ENCODE measurements at regions not wholly inside any gene's neighbourhood (a gene's known extent, or its start where the extent isn't known, plus 50 kb on each side); places are given as distances from the start of the nearest gene placed in this dataset.
"Not testable (repeated sequence)": the region's sequence is repeated elsewhere in the genome, so short reads cannot be mapped to it uniquely, and the experiment has no call there.

DNA sequence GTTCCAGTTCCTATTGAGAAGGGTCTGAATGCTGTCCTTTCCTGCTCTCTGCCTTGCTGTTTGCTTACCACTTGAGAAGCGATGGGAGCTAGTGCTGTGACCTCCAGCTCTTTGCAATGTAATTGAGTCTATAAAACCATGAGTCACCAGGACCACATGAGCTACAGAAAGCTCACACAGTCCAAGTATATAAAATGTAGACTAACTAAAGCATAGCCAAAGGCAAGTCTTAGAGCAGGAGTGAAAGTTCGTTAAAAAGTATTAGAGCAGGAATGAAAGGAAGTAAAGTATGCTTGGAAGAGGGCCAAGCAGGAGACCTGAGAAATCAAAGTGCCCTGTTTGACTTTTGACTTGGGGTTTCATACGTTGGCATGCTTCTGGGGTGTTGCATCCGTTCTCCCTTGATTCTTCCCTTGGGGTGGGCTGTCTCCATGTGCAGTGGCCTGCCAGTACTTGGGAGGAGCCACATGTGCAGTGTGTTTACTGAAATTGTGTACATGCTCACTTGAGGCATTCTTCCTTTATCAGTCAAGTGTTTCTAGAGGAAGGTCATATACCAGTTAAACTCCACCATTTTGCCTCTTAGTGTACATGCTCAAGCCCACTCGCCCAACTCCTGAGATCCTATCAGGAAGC, 71.3 kb upstream of the KIT start:
- no peak for DNase-seq (ENCODE audit: low spot score)
- TF ChIP-seq, protein P1, sequence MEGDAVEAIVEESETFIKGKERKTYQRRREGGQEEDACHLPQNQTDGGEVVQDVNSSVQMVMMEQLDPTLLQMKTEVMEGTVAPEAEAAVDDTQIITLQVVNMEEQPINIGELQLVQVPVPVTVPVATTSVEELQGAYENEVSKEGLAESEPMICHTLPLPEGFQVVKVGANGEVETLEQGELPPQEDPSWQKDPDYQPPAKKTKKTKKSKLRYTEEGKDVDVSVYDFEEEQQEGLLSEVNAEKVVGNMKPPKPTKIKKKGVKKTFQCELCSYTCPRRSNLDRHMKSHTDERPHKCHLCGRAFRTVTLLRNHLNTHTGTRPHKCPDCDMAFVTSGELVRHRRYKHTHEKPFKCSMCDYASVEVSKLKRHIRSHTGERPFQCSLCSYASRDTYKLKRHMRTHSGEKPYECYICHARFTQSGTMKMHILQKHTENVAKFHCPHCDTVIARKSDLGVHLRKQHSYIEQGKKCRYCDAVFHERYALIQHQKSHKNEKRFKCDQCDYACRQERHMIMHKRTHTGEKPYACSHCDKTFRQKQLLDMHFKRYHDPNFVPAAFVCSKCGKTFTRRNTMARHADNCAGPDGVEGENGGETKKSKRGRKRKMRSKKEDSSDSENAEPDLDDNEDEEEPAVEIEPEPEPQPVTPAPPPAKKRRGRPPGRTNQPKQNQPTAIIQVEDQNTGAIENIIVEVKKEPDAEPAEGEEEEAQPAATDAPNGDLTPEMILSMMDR (IDR thresholded peaks at IDR 0.05), result no peak
- ATAC-seq (ENCODE audit: low FRiP score), result no peak

DNA sequence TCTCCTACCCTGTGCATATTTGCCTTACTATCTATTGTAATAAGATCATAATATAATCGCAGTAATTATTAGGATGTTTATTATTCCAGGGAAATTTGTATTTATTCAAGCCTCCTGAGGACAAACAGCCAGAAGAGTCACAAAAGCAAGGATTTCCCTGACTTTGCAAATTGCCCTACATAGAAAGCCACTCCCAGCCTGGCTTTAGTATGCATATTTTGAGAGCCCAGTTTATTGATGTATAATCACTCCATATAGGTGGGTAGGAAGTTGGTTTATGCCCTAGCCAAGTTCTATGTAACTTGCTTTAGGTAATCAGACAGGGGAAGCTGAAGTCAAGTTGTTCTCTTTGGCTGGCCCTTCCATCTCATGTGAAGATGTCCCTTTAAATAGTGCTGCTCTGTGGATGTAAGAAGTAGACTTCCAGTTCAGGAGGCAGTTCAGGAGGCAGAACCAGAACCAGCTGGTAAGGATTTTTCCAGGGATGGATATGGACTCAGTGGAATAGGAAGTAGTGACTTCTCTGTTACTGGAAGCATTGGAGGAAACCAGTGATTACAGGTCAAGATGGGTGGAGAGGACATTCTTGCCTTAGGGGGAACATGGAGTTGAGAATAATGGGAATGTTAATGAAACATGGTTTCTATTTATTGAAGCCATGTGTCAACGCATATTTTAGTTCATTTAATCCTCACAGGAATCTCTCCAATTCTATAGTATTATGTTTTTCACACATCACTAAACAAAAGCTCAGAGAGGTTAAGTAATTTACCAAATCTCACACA, 70.5 kb upstream of the KIT start:
- ATAC-seq (ENCODE audit: low FRiP score) (no peak), DNase-seq (ENCODE audit: low spot score) (no peak)
- TF ChIP-seq, protein P1 (IDR thresholded peaks at IDR 0.05), result no peak

DNA sequence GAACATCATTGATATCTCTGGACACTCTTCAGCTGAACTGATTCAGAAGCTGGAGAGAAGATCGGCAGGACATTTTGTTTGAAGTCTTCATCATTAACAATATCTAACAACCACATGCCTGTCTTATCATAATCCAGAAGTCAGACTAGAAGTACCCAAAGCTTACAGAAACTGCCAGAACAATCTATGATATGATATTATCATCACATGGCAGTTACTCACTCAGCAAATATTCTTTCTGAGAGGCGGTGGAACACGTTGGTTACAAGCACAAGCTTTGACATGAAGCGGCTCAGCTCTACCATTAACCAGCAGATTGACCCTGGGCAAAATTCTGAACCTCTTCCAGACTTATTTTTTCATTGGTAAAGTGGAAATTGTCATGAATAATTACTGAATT, 69.4 kb upstream of the KIT start:
- TF ChIP-seq, protein P1 (IDR thresholded peaks at IDR 0.05), result no peak
- no peak for DNase-seq (ENCODE audit: low spot score)
- no peak for ATAC-seq (ENCODE audit: low FRiP score)

DNA sequence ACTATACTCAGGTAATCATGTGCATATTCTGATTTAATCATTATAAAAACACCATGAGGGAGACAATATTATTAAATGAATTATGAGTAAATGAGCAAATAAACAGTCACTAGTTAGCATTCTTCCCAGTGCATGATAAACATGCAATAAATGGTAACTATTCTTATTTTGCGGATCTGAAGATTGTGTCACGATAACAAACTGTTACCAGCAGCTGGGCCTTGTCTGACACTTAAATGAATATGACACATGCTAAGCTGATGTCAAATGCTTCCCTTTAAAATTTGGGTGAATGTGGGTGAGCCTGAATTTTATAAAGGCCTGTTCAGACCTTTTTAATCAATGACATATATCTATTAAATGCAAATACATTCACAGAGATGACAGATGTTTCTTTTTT, 68.2 kb upstream of the KIT start:
- TF ChIP-seq, protein P1 (IDR thresholded peaks at IDR 0.05), result no peak
- ATAC-seq (ENCODE audit: low FRiP score), result no peak
- no peak for DNase-seq (ENCODE audit: low spot score)

DNA sequence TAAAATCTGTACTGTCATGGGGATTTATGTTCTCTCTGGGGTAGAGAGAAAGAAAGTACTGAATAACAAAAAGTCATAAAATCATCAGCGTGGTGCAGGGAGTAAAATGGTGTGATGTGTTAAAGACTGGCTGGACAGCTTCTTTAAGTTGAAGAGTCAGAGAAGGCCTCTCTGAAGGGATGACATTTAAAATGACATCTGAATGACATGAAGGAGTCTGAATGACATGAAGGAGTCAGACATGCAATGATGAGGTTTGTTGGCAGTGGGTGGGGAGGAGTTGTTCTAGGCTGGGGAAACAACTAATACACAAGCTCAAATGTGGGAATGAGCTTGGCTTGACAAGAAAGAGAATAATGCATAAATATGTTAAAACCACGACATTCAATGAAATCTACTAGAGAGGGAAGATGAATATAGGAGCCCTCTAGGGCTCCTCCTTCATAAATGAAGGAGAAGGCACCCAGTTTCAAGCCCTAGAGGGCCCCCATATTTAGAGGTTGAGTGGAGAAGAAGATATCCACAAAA, 63.9 kb upstream of the KIT start:
- TF ChIP-seq, protein P1 (IDR thresholded peaks at IDR 0.05), result no peak
- no peak for ATAC-seq (ENCODE audit: low FRiP score)

DNA sequence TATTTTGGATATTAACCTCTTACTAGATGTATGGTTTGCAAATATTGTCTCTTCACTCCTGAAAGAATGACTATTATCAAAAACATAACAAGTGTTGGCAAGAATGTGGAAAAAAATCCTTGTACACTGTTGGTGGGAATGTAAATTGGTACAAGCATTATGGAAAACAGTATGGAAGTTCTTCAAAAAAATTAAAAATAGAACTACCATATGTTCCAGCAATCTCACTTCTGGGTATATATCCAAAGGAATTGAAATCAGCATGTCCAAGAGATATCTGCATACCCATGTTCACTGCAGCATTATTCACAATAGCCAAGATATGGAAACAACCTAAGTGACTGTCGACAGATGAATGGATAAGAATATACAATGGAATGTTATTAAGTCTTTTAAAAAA, 61.6 kb upstream of the KIT start:
- TF ChIP-seq, protein P1 (IDR thresholded peaks at IDR 0.05), result no peak
- ATAC-seq (ENCODE audit: low FRiP score) (no peak), DNase-seq (ENCODE audit: low spot score) (no peak)

More for the DNA sequence above, 63.9 kb upstream of the KIT start:
- no peak for DNase-seq (ENCODE audit: low spot score)

DNA sequence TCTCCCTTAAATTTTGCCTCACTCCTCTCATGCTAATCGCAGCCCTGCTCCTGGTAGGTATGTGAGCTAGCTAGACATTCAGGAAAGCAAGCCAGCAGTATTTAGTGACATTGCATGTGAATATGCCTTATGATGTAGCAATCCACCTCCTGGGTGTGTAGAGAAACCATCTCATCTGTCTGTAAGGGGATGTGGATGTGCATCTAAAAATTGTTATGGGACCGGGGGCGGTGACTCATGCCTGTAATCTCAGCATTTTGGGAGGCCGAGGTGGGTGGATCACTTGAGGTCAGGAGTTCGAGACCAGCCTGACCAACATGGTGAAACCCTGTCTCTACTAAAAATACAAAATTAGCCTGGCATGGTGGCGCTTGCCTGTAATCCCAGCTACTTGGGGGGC, 60.1 kb upstream of the KIT start:
- not testable (repeated sequence) for ATAC-seq (ENCODE audit: low FRiP score); DNase-seq (ENCODE audit: low spot score)

DNA sequence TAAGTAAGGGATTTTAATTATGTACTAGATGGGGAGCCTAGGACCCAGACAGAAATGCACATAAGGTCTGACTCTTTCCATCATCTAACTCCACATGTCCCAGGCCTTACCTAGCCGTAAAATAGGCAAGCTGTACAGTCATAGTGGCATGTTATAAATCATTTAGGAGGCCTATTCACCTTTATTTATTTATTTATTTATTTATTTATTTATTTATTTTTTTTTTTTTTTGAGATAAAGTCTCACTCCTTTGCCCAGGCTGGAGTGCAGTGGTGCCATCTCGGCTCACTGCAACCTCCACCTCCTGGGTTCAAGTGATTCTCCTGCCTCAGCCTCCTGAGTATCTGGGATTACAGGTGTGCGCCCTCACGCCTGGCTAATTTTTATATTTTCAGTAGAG, 55.6 kb upstream of the KIT start:
- ATAC-seq (ENCODE audit: low FRiP score); DNase-seq (ENCODE audit: low spot score): not testable (repeated sequence)
